Calu3 (cell line): ENCODE measurements at regions not wholly inside any gene's neighbourhood (a gene's known extent, or its start where the extent isn't known, plus 50 kb on each side); places are given as distances from the start of the nearest gene placed in this dataset.

Source experiments
- BruUV-seq: library from RNA; stranded (reverse); fragments of 400-500 nt; replicated peaks from 2 replicates; lab custom pipeline; 2021; lab: Mats Ljungman, UMichigan
- CTCF ChIA-PET: fragments of 300-600 bp; sonication (Branson Sonifier 250); formaldehyde crosslinking; loops from one replicate; lab custom pipeline; 2022; ENCODE audit warnings: antibody characterized with exemption; lab: Charles Lee
- DNase-seq: peaks from one replicate; pipeline ENCODE4 v3.0.0; 2022
- H3K27ac Mint-ChIP-seq: one replicate; pipeline ENCODE4 v1.8.0; 2022; ENCODE audit warnings: mixed read lengths; ENCODE audit not compliant: unreplicated experiment
- H3K27me3 Mint-ChIP-seq: one replicate; pipeline ENCODE4 v1.8.0; 2022; ENCODE audit warnings: mixed read lengths; ENCODE audit not compliant: unreplicated experiment
- H3K36me3 Mint-ChIP-seq: one replicate; pipeline ENCODE4 v1.8.0; 2022; ENCODE audit warnings: mild to moderate bottlenecking, moderate library complexity, mixed read lengths; ENCODE audit not compliant: insufficient read depth, unreplicated experiment
- H3K4me1 Mint-ChIP-seq: one replicate; pipeline ENCODE4 v1.8.0; 2022; ENCODE audit warnings: mild to moderate bottlenecking, low read depth, mixed read lengths; ENCODE audit not compliant: unreplicated experiment
- H3K4me3 Mint-ChIP-seq: one replicate; pipeline ENCODE4 v1.8.0; 2022; ENCODE audit warnings: mild to moderate bottlenecking, low read depth, moderate library complexity, mixed read lengths; ENCODE audit not compliant: unreplicated experiment
- H3K9me3 Mint-ChIP-seq: one replicate; pipeline ENCODE4 v1.8.0; 2022; ENCODE audit warnings: low read depth, mixed read lengths; ENCODE audit not compliant: unreplicated experiment
- CTCF ChIP-seq: fragments of 200-600 bp; IDR thresholded peaks from one replicate; pipeline ENCODE4 v1.8.0; 2022; ENCODE audit warnings: antibody characterized with exemption; ENCODE audit not compliant: unreplicated experiment
- intact Hi-C: fragments of 100-400 bp; cut with micrococcal nuclease; formaldehyde crosslinking; loops from one replicate; pipeline ENCODE4 v1.10.0; 2022; ENCODE audit not compliant: unreplicated experiment

GRCh38 chr2:82476094-82476493 lies 1983.0 kb downstream of the SUCLG1 start:
- no peak overlapping the region for H3K27ac Mint-ChIP-seq
- intact Hi-C loops, result loop anchor here (10.0 kb wide), 1 partner anchor 1121 kb away; no protein-coding TSS in a partner anchor
- H3K27me3 Mint-ChIP-seq, result no peaks in the 10 kb centered on the region
- no peak for TF ChIP-seq CTCF
- H3K4me3 Mint-ChIP-seq, result no peak overlapping the region
- no TSS peak for BruUV-seq
- CTCF ChIA-PET, result no interaction called here
- DNase-seq, result no peak
- peaks cover 8% of the 10 kb centered on the region for H3K9me3 Mint-ChIP-seq
- no peaks in the 10 kb centered on the region for H3K4me1 Mint-ChIP-seq
- no peaks in the 10 kb centered on the region for H3K36me3 Mint-ChIP-seq

GRCh38 chr2:82428251-82428650 lies 2030.8 kb downstream of the SUCLG1 start:
- Mint-ChIP-seq H3K27me3 (no peaks in the 10 kb centered on the region), H3K9me3 (peaks cover 10% of the 10 kb centered on the region), H3K27ac (no peak overlapping the region), H3K4me3 (no peak overlapping the region), H3K4me1 (no peaks in the 10 kb centered on the region), H3K36me3 (no peaks in the 10 kb centered on the region)
- no TSS peak for BruUV-seq
- CTCF ChIA-PET, result no interaction called here
- intact Hi-C loops, result no loop called here
- DNase-seq, result no peak
- no peak for TF ChIP-seq CTCF

GRCh38 chr2:82412021-82412420 lies 2047.1 kb downstream of the SUCLG1 start:
- CTCF ChIA-PET, result no interaction called here

GRCh38 chr2:82411071-82411470 lies 2048.0 kb downstream of the SUCLG1 start:
- no peaks in the 10 kb centered on the region for H3K27me3 Mint-ChIP-seq
- CTCF ChIA-PET, result no interaction called here
- no peak for TF ChIP-seq CTCF
- peaks cover 2% of the 10 kb centered on the region for H3K9me3 Mint-ChIP-seq
- H3K4me1 Mint-ChIP-seq, result no peaks in the 10 kb centered on the region
- H3K4me3 Mint-ChIP-seq, result no peak overlapping the region
- no peak for DNase-seq
- no peak overlapping the region for H3K27ac Mint-ChIP-seq
- BruUV-seq, result no TSS peak
- no peaks in the 10 kb centered on the region for H3K36me3 Mint-ChIP-seq
- intact Hi-C loops, result no loop called here

More at GRCh38 chr2:82412021-82412420, 2047.1 kb downstream of the SUCLG1 start:
- Mint-ChIP-seq H3K36me3 (no peaks in the 10 kb centered on the region), H3K27me3 (no peaks in the 10 kb centered on the region), H3K4me3 (no peak overlapping the region), H3K9me3 (peaks cover 2% of the 10 kb centered on the region), H3K4me1 (no peaks in the 10 kb centered on the region), H3K27ac (no peak overlapping the region)
- no peak for DNase-seq
- BruUV-seq, result no TSS peak
- no peak for TF ChIP-seq CTCF
- intact Hi-C loops, result no loop called here
